GM19397 (cell line): ENCODE measurements at regions not wholly inside any gene's neighbourhood (a gene's known extent, or its start where the extent isn't known, plus 50 kb on each side); places are given as distances from the start of the nearest gene placed in this dataset.

Source experiments
- ATAC-seq: cut with Tn5 transposase; IDR thresholded peaks from one replicate; pipeline ENCODE4 v1.9.1; 2021; ENCODE audit warnings: mild to moderate bottlenecking, moderate library complexity; ENCODE audit not compliant: unreplicated experiment

DNA sequence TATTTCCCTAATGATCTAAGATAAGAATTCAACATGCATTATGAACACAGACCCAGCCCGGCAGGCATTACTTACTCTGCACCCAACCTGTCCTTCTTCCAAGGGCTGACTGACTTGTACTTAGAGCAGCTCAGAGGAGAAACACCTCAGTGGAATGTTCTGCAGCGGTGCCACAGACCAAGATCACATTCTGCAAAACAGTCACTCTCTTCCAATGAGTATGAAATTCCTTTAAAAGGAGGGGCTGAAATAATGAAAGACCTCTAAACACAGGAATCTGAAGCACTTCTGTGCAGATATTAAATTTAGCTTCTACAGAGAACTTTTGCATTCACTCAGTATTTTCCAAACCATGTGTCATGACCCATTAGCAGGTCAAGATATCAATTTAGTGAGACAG lies 172.9 kb downstream of the ZDHHC21 start:
- no peak for ATAC-seq

DNA sequence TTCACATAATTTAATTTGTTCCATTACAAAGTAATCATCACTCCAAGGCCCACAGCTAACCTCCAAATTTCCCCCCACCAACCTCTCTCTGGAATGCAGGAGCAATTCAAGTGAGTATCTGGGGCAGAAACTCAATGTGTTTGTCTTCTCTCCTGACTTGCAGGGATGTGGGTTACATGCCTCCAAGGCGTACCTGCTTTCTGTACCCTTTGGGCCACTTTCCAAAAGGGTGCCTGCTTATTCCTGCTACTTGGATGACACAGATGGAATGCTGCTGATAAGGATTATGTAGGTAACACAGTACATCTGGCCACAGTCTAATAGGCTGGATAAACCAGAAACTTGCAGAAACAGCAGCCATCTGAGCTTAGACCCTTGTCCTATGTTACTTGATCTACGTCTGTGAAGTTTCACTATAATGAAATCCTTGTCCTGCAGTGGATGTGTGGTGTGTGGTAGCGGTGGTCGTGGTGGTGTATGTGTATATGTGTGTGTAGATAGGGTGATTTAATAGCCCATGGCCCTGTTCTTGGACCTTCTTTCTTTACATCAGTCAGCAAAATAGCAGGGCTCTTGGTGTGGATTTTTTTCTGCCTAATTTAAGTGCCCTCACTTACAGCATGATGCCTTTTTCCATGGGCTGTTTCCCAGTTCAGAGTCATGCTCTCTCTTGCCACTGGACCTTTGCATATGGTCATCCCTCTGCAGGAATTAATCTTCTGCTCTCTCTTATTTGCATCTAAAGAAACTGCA lies 175.9 kb downstream of the ZDHHC21 start:
- ATAC-seq = no peak

DNA sequence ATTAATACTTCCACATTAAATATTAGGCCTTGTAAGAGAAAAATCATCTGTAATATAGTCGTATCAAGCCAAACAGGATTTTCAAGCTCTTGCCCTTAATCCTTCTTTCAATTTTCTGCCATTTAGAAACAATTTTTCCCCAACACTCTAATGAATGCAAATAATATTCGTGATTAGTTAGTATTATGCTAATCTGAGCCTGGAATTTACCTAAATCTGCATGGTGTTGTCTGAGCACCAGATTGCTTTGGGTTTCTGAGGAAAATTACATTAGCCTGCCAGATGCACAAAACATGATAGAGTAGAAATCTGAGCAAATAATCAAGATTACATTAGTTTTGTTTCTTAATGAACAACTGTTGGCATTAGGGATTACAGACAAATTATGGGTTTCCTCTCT lies 176.6 kb downstream of the ZDHHC21 start:
- ATAC-seq = no peak

DNA sequence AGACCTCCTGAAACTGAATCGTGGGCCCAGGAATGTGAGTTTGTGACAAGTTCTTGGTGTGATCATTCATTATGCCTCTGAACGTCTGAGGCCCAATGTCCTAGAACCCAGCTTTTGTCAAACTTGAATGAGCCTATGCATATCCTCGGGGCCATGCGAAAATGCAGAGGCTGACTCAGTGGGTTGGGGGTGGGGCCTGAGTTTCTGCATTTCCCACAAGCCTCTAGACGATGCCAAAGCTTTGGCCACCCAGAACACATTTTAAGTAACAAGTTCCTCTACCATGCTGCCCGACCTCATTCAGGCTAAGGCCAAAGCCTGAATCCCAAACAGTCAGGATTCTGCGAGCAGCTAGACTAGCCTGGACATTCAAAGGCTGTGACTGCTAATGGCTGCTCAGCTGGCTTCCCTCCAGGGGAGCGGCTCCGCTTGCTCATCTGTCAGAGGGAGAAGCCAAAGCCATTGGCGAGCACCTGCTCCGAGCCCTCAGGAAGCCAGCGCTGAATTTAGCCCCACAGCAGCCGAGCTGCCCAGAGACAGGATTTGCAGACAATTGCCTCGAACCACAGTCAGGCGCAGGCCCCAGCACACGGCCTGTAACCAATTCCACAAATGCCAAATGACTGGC lies 177.5 kb downstream of the ZDHHC21 start:
- no peak for ATAC-seq

DNA sequence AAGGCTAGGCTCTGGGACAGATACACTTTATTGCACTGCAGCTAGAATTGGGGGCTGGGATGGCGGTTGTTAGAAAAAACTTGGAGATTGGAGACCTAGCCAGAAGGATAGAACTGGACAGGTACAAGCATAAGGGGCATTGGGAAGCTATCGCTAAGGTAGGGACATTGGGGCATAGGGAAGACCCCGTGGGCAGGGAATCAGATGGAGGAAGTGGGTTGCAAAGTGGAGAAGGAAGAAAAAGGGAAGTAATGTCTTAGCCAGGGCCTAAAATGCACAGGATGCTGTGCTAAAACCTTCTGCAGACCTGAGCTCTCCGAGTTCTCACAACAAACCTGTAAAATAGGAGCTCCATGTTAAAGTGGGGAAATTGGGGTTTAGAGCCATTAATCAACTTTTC lies 178.2 kb downstream of the ZDHHC21 start:
- no peak for ATAC-seq

DNA sequence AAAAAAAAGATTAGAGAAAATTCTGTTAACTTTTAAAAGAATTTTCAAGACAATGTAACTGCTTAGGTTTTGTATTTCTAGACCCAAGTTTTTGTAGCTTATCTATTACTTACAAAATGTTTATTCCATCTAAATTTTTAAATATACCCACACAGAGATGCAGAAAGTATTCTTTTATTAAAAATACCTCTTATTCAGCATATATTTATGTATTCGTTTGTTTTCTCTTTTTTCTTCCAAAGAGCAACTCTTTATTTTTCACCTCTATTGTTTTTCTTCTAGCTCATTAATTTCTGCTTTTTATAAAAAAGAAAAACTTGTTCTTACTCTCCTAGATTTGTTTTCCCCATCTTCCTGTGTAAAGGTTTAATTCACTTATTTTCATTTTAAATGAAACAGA lies 180.3 kb downstream of the ZDHHC21 start:
- ATAC-seq = no peak

DNA sequence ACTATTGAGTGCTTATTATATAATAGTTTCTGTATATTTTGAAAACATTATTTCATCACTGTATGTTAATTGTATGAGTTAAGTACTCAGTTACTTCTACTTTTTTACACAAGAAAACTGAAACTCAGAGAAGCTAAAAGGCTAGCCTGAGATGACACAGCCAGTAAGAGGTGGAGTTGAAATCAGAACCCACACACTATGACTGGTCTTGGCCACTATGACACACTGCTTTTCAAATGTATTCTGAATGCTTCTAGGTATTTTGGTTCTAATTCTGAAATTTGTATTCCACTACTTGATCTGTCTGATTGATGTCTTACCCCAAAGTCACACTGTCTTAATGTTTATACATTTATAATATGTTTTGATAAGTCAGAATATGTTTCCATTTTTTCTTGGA lies 181.8 kb downstream of the ZDHHC21 start:
- no peak for ATAC-seq

DNA sequence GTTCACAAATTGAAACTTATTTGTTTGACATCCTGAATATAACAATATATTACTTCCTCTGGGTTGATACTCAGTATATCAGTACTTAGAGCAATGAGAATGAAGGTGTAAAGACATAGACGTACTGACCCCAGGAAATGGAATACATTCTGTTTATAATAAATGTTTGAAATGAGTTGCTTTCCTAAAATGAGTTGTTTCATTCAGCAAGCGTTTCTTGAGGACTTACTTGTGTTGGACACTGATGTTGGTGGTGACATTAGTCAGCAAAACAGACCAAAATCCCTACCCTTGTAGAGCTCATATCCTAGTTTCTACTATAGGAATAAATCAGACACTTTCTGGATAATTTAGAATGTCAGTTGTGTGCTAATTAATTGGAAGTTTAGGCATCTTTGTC lies 184.3 kb downstream of the ZDHHC21 start:
- ATAC-seq = no peak

DNA sequence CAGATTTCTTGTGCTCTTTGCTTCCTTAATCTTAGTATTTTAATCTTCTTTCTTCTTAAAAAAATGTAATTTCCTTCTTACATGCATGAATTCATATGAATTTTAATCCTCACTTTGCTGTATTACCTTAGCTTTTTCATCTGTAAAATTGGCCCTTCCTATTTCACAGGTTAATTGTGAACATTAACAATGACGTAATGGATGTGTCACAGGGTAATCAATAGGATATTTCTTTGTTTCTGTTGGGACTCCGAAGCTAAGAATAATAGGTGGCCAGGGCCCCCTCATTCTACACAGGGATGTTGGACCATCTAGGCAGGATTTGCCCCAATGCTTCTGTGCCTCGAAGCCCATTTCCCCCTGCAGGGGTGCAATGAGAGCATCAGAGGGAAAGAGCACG lies 187.4 kb upstream of the NFIB start:
- ATAC-seq = no peak

DNA sequence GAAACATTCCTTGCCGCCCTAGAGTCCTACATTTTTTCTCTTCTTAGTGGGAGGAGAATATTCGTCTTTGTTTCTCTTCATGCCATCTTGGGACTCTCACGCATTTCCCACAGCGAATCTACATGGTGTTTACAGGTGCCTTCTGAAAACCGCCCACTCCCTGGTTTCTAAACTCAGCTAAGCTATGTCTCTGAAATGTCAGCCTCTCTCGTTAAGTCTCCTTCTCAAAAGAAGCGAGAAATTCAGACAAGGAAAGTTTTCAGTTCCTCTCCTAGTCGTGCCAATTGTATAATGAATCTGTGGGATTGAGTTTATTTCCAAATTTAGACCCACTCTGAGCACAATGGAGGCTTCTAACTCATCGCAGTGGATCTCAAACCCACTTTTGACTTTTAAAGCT lies 186.8 kb upstream of the NFIB start:
- ATAC-seq = no peak

DNA sequence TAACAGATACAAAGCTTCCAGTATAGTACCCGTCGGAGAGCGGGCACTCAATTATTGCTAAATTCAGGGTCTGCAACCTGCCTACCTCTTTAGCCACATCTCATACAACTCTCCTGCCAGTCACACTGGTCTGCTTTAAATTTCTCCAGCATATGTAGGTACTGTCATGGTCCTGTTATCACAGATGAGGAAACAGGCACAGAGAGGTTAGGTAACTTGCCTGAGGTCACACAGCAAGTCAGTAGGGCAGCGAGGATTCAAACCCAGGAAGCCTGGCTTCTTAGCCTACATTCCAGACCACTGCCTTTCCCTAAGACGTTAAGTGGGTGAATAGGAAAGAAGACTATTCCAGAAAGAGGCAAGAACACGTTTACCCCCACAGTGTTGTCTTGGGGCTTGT lies 186.0 kb upstream of the NFIB start:
- no peak for ATAC-seq

DNA sequence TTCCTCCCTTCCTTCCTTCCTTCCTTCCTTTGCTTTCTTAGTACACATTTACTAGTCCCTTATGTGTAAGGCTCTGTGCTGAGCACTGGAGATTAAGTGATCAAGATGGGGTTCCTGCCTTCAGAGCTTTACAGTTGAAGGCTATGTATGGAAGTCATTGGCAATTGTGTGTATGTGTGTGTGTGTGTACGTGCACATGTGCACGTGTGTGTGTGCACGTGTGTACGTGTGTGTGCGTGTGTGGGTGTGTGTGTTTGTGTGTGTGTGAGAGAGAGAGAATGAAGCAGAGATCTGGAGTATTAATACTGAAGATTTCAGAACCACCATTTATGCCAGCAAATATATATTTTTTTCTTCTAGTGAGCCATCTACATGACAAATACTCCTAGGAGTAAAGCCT lies 184.9 kb upstream of the NFIB start:
- no peak for ATAC-seq

DNA sequence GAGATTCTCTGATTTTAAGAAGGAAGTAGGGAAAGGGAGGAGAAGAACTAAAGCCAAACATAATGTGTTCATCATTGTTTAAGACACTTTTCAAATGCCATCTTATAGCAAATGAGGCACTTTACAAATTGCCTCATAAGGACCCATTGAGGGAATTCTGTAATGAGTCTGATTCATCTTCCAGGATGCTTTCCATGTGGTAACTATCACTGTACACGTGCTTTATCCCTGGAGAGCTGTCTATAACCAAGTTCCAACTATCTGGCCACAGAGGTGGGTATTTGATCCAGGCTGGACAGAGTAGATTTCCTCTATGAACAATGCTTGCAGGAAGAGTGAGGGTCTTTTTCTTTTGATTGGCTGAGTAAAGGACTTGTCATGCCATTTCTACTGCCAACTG lies 183.5 kb upstream of the NFIB start:
- ATAC-seq = no peak

DNA sequence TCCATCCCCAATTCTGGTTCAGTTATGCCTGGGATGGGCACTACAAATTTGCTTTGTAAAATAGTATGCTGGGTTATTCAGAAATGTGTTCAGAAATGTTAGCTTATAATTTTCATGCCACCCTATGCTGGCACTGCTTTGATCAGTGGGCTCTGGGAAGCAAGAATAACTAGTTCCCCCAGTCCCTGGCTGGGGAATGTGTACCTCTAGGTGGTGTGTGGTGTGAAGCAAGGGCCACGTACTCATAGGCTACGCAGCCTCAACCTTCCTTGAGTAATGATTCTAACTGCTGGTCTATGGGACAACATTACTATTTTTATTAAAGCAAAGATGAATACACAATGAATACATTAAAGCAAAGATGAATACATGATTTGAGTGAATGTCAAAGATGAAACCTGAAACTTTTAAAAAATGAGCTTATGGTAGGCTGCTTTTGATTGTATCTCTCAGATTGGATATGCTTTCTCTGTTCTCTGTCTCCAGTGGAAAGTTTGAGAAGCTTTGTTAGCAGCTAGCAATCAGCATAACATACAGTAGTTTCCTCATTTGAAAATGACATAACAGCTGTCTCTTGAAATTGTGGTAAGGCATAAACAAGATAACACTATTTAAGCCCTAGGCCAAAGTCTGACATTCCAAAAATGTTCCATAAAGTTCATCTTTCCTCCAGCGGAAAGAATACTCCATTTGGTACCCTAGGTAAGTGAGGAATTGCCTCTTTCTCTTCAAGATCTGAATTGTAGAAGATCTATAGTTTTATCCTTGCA lies 174.7 kb upstream of the NFIB start:
- no peak for ATAC-seq

DNA sequence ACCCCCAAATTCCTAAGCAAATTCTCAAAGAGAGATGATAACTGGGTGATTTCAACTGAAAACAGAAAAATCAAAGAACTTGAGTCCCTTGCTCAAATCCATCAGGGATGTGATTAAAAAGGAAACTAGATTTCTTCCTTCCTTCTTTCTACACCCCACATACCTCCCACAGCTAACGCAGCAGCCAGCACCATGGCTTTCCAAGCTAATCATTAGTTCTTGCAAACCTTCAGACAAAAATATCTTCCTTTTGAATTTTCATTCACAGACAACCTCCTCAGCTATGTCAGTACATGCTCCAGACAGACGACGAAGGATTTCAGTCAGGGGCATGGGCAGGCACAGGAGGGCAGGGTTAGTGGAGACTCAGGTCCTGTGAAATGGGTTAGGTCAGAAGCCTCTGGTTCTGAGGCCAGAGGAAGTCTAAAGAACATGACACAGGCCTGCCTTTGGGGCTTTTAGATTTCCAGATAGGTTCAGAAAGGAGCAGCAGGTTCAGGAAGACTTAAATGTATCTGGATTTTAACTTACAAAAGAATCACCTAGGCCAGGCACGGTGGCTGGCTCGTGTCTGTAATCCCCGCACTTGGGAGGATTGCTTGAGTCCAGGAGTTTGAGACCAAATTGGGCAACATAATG lies 173.7 kb upstream of the NFIB start:
- ATAC-seq = no peak

DNA sequence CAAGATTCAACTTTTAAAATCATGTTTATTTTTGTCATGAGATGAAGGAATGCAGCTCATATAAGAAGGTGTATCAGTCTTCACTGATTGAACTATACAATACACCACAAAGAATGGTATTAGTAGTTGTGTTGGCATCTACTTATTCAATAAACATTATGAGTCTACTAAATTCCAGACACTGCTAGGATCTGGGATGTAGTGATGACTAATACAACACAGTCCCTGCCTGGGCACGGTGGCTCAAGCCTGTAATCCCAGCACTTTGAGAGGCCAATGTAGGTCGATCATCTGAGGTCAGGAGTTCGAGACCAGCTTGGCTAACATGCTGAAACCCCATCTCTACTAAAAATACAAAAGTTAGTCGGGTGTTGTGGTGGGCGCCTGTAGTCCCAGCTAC lies 171.4 kb upstream of the NFIB start:
- no peak for ATAC-seq

DNA sequence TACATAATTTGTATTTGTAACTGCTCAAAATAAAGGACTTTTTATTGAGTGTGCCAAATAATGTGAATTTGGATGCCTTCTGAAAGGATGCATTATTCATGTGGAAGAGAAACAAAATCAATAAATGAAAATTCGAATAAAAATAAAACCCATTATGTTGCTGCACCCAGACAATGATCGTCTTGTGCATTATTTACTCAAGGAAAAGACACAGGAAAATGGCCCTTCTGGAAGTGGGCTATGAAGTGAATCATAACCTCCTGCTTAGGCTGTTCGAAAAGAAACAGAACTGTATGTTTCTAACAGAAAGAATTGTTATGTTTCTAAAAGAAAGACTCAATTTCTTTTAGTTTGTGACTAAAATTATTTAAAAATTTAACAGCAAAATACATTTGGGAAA lies 168.9 kb upstream of the NFIB start:
- no peak for ATAC-seq

DNA sequence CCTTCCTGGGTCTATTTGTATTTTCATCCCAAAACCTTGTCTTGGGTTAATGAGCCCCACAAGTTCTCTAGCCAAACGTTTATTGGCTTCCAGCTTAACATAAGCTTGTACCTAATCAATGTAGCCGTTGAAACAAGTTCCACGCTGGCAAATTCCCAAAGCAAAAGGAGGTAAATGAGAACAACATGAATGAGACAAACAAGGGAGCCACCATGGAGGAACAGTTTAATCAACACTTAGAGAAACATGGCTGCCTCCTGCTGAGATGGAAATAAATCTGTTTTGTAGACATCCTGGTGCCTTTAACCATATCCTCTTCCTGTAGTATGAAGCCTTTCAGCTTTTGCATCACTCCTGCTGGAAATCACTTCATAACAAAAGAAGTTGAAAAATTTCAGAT lies 166.6 kb upstream of the NFIB start:
- ATAC-seq = no peak

DNA sequence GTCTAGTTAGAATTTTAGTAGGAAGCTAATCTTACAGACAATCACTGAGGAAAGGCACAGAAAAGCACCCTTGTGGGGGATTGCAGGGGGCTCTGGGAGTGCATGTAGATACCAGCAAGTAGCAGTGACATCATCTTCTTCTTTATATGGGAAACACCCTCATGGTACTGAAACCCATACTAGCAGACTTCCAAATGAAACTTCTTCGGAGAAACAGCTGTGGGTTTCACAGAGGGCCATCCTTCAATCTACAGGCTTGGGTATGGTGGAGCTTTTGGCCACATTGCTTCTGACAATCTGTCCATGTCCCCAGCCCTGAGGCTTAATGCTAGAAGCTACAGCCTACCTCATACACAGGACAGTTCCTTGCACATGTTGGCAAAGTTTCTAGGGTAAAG lies 165.2 kb upstream of the NFIB start:
- ATAC-seq = no peak

DNA sequence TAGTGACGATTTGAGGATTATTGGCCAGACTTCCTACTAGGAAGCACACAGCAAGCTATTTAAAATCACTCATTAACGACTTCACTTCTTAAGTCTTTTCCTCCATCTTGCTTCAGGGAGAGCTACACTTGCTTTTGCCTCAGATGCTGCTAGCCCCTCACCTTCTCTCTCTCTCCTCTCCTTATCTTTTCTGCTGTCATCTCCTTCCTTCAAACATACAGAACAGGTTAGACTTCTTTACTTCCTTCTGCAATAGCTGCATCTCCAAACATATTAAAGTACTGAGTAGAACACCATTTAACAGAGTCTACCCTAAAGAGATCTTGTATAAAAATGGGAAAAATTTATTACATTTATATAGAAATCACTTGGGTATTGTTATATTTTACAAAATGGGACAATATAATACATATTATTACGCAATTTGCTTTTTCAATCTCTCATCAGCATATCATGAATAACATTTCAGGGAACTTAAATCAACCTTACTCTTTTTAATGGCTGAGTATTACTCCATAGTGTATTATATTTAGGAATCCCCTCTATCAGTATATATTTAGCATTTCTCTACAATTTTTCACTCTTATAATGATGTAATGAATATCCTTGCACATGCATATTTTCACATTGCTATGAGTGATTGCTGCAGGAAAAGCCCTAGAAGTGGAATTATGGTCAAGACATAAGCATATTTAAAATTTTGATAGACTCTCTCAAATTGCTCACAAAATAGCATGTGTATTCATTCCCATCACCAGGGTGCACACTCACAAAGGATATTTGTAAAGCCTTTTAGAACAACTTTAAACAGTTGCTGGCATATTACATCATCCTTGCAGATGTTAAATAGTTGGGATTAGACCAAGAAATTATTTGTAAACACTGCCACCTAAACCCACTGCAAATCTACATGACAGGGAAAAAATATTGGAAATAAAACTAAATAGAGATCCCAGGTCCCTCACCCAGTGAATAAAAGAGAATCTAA lies 164.5 kb upstream of the NFIB start:
- ATAC-seq = no peak

DNA sequence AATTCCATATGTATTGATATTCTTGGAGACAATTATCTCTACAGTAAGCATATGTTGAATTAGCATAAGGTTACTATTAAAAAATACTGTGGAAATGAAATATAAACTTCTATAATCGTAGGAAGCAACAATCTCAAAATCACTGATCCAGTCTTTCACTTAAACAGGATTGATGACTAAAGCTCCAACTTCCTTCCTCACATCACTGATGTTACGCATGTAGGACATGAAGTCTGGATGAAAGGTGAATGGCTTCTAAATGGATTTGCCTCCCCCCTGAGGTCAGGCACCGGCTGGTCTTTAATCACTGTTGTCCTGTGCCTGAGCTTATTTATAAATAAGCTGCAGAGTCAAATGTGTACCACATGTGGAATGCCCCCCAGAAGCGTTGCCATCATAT lies 157.1 kb upstream of the NFIB start:
- no peak for ATAC-seq
